ENCODE measurements at regions not wholly inside any gene's neighbourhood (a gene's known extent, or its start where the extent isn't known, plus 50 kb on each side); places are given as distances from the start of the nearest gene placed in this dataset.
"Not testable (repeated sequence)": the region's sequence is repeated elsewhere in the genome, so short reads cannot be mapped to it uniquely, and the experiment has no call there.

DNA sequence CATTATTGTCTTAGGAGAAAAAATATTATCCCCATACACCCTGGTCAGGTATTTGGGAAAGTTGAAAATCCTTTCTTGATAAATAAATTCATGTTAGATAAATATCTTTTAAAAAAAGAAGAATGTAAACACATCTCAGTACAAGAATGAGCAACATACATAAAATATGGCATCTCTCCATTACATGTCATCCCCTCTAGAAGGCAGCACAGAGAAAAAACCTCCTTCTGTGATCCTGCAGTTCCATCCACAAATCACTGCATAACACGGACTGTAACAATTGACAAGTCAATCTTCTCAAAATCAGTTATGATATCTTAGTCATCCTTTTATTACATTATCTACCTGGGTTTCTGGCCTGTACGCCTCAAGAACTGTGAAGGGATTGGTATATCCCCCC lies 683.9 kb upstream of the KLHL1 start:
- no peak for DNase-seq (ENCODE audit: low read depth, low spot score)

DNA sequence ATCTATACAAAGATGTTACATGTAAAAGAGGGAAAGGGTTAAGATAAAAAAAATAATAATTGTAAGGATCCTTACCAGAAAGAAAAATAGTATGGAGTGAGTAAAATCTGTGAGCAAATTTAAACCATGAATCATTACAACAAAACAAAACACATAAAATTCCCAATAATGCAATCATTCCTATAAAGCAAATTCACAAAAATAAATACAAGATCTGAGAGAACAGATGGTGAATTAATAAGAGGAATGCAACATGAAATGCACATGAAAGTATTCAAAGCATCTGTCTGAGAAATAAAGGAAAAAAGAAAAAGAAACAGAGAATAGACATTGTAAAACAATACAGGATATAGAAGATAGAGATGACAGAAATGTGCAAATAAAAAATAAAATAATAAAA lies 681.5 kb upstream of the KLHL1 start:
- no peak for DNase-seq (ENCODE audit: low read depth, low spot score)

DNA sequence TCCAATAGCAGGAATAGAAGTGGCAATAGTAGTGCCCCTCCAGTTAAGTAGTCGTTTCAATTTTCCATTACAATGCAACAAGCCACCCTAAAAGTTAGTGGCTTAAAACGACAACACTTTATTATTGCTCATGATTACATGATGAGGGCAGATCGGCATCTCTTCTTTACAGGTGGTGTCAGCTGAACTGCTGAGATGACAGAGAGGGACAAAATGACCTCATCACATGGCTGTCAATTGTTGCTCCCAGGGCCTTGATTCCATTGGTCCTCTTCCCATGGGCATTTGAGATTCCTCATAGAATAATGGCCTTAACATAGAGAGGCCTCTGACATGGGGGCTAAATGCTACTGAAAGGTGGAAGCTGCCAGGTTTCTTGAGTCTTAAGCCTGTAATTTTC lies 679.8 kb upstream of the KLHL1 start:
- DNase-seq (ENCODE audit: low read depth, low spot score), result no peak

DNA sequence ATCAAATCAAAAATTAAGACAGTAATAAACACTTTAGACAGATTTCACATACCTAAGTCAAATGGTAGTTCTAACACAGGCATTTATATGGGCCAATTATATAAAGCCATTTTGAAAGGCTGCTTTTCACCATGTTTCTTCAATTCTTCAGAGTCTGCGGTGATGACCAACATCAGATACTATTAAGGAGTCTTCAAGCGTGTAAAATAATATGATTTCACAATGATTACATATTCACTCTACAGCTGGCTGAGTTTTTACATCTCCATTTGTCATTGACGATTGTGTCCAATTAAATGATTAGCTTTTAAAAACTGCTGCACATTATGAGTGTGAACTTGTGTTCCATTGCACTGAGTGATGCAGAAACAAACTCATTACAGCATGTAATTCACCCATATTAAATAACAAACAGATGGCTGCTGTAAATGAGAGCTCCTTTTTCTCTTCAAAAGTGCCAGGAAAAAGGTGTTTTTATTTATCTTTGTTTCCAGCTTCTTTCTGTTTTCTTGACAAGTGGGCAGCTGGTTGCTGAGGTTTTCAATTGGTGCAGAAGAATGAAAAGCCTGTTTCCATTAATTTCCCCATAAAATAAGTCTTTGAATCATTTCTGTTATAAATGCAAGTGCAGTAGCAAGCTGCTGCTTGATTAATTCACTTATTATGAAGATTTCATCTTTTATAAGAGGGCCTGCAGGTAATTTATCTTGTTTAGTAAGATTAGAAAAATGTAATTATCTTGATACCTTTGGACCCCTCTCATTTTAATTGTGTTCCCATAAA lies 676.1 kb upstream of the KLHL1 start:
- no peak for DNase-seq (ENCODE audit: low read depth, low spot score)

DNA sequence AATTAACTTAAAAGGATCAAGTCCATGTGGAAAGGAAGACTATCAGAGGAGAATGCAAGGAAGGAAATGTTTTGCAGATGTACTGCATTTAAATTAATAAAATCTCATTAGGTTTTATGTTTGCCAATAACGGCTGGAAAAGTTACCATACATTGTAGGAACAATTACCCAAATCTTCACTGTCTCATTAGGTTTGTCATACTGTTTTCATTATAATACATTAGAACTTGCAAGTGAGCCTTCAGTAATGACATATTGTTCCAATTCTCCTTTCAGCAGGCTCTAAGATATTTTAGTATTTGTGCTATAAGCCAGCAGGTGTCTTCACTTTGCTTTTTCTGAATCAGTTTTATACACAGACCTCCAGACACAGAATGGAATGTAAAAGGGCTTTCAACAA lies 661.6 kb upstream of the KLHL1 start:
- no peak for DNase-seq (ENCODE audit: low read depth, low spot score)

DNA sequence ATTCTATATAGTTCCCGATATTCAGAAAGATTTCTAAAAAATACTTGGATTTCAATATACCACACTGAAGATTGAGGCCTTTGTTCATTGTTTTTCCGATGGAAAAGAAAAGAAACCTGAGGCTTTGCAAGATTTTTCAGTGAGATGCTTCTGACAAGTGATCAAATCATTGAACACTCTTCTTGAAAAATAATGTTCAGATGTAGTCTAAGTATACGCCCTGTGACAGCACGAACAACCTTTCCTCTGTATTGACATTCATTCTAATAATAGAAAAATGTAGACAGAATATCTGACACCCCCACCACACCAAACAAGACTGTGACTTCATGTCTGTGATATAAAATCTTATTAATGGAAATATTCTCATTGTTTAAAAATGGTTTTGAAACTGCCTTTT lies 650.7 kb upstream of the KLHL1 start:
- DNase-seq (ENCODE audit: low read depth, low spot score), result no peak

DNA sequence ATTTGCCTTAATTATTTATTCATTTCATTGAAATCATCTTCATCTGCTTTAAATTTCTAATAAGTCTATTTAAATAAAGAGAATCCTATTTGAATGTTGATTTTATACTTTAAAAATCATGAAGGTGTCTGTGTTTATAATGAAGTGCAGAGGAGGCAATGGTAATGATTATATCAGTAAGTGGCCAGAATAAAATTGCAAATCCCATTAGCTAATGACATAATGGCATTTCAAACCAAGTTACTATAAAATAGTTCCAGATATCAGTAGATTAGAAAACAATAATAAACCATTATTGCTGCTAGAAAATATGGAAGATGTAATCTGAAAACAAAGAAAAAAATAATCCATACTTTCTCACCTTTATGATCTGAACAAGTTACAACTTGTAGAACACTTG lies 647.8 kb upstream of the KLHL1 start:
- no peak for DNase-seq (ENCODE audit: low read depth, low spot score)

DNA sequence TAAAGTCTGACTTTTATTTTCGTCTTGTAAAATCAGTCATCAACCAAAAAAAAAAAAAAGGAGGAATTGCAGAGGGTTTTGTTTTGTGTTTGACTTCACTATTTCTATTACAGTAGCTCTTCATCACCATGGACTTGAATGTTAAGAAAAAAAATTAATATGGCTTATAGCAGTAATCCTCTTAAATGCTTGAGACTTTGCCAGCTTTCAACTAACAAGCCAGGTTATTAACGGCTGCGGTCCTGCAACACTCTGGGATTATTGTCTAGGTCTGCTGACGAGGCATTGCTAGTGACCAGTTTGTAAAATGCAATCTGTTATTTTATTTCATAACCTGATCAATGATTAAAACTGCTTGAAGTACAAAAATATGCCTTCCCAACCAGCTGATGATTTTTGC lies 647.2 kb upstream of the KLHL1 start:
- DNase-seq (ENCODE audit: low read depth, low spot score), result no peak

DNA sequence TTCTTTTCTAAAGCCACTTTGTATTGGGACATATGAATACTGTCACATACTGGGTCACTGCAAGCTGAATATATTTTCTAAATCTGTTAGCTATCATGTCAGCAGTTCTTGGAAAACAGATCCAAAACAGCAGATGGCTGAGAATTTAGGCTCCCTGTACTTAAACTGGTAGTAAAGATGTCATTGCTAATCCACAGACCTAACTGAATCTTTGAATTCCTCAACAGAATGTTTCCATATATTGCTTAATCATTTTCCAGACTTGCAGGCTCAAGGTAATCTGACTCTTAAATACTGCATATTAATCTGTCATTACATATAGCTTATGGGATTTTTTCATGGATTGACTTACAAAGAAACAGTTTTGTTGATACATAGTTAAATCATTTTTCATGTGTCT lies 639.0 kb upstream of the KLHL1 start:
- no peak for DNase-seq (ENCODE audit: low read depth, low spot score)

DNA sequence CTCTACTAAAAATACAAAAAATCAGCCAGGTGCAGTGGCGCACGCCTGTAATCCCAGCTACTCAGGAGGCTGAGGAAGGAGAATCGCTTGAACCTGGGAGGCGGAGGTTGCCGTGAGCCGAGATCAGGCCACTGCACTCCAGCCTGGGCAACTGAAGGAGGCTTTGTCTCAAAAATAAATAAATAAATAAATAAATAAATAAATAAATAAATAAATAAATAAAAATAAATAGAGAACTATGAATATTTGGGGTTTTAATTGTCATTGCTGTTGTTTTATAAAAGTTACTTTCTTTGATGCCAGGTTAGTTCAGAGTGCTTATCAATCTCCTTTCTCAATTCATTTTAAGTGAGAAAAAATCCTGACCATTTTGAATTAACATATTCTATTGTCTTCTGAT lies 638.2 kb upstream of the KLHL1 start:
- not testable (repeated sequence) for DNase-seq (ENCODE audit: low read depth, low spot score)

DNA sequence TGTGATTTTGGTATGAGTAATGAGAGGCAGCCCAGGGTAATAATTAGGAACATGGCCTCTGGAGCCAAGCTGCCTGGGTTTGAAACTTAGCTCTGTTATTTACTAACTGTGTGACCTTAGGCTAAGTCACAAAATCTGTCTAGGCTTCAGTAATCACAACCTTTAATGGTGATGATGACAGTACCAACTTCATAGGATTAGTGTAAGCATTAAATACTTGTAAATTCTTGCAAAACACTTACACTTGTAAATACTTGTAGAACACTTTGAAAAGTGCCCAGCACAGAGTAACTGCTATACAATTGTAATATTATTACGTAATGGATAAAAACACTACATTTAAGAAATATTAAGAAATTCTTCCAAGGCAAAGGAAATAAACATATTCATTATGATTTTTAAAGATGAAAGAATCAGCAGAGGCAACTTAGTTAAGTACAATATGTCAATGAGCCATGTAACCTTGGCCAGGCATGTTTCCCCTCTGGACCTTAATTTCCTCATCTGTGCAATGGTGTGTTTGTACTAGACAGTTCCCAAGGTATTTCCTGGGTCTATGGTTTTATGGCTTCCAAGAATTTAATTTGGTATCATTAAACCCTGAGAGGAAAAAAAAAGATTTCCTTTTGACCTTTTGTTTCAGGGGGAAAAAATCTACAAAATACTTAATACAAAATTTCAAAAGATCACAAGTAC lies 628.5 kb upstream of the KLHL1 start:
- DNase-seq (ENCODE audit: low read depth, low spot score), result no peak

DNA sequence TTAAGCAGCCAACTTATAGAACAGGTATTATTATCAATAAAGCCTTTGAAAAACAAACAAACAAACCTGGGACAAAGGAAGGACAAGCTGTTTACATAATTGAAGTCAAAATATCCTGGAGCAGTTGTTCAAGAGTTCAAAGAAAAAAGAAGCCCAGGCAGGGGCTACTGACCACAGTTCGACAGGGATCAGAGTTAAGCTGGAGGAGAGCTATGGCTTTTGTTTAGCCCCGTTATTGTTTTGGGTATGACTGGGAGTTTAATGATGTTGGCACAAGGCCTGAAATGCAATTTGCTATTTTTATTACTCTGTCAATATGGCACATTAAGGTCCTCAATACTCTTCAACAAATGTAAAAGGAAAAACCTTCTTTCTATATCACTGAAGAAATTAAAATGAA lies 624.4 kb upstream of the KLHL1 start:
- peak; percentile 4 for DNase-seq (ENCODE audit: low read depth, low spot score)

DNA sequence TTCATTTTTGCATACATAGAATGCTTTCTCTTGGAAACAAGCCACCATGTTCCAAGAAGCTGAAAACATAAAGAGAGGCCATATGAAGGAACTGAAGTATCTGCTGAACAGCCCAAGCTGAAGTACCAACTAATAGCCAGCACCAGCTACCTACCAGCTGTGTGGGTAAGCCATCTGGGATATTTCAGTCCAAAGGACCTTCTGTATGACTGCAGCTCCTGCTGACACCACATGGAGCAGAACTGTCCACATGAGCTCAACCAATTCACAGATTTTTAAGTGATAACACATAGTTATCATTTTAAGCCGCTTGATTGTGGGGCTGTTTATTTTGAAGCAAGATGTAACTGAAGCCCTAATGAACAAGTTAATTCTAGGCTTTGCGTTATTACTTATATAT lies 621.1 kb upstream of the KLHL1 start:
- DNase-seq (ENCODE audit: low read depth, low spot score), result no peak

DNA sequence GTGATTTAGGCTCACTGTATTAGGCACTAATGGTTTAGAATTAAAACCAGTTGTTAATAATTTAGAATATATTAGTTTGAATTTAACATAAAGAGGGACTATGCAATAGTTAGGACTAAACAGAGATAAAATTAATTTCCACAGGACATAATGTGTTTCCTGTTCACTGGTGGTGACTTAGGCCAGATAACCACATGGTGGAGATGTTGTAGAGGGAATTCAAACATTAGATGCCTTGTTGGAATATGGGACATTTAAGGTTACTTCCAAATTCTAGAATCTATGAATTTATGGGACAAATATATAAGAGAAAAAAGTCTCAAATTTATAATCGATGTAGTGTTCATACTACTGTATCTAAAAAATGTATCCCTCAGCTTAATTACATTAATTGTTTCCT lies 615.5 kb upstream of the KLHL1 start:
- DNase-seq (ENCODE audit: low read depth, low spot score), result peak; percentile 26

DNA sequence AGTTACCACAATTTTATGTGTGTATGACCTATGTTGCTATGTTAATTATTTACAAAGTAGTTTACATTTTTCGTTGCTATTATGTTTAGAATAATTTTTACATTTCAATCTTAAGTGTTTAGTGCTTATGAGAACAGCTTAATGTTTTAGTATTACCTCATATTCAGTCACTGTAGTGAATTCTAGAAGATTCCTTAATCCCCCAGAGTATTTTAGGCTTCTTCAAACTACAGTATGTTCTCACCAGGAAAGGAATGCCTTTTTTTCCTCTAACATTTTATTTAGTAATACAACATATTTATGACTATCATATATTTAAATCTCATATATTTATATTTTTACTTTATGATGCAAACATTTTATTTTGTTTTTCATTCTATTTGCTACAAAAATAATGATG lies 612.1 kb upstream of the KLHL1 start:
- DNase-seq (ENCODE audit: low read depth, low spot score), result no peak

DNA sequence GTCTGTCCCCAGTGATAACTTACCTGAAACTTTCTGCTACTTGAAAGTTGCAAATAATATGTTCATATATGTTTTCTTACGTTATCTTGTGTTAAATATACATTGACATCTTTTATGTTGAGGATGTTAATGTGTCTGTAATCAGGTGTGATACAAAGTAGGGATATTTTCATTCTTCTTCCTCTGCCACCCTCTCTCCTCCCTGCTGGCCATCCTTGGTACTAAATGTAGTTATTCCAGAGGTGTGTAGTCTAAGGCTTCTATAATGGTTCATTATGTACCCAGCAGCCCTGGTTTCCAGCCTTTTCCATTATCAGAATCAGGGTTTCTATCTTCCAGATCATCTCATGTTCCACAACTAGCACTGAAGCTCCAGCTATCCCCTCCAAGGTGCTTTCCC lies 606.7 kb upstream of the KLHL1 start:
- no peak for DNase-seq (ENCODE audit: low read depth, low spot score)

DNA sequence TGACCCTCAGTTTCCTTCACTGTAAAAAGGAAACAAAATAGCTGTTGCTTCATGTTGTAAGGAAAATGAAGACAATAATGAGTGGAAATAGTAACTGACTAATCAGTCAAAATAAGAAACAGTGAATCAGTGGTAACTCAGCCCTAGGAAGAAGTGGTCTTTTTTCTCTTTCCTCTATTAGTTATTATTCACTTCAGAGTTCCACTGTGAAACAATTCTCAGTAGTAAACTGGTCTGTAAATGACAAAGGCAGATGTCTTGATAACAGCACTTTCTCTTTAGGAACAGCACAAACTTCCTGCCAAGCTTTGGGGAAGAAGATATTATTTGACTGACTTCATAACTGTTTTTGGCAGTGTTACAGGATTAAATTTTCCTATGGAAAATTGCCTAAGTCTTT lies 600.5 kb upstream of the KLHL1 start:
- no peak for DNase-seq (ENCODE audit: low read depth, low spot score)

DNA sequence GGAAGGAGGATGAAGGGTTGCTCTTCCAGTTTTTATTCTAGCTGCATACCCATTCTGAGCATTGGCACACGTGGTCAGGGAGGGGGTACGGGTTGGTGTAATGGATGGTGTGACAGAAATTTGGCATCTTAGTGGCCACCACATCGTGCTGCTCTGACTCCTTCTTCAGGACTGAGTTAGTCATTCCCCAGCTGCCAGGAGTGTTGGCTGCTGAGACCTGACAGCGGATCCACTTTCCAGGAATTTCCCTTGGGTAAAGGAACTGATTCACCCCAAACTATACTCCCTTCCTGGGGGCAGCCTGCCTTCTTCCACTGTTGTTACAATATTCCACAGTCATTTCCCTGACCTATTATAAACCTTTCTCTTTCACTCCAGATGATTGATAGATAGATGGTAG lies 595.5 kb upstream of the KLHL1 start:
- peak; percentile 7 for DNase-seq (ENCODE audit: low read depth, low spot score)

DNA sequence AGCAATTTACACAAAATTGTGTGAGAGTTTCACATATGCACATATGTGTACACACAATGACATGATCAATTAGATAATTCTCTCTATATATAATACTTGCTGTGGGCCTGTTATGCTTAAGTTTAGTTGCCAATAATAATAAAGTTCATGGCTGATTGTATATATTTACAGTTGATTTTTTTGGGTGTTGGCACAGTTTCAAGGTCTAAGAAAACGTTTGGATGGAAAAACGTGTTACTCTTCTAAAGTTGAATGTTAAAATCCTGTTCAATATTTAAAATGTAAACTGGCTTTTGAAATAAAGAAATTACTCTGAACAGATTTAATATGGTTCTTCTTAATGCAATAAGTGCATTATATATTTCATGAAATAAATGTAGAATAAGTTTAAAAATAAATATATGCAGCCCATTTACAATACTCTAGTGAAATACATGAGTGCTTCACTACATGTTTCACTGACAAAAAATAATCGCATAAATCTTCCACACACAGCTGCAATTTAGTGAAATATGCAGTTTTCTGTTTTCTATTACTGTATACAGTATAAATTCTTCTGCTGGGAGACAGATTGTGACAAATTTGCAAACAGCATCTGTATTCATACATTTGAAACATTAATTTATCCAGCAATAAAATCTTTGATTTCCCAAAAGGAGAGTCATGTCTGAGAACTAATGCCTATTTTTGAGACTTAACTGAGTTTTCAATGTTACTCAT lies 586.9 kb upstream of the KLHL1 start:
- DNase-seq (ENCODE audit: low read depth, low spot score), result no peak

DNA sequence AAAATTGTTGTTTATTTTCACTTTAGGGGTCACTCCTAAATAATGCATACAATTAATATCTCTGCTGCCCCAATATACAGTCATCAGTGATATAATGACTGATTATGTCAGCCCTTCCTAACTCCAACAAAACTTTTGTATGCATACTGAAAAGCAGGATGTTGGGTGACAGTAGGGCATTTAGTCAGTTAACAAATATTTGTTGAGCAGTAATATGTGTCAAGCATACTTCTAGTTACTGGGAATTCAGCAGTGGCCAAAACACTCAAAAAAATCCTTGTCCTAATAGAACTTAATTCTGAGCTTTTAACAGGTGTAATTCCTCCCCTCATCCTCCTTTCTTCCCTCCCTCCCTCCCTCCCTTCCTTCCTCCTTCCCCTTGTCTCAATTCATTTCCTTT lies 560.7 kb upstream of the KLHL1 start:
- peak; percentile 1 for DNase-seq (ENCODE audit: low read depth, low spot score)

DNA sequence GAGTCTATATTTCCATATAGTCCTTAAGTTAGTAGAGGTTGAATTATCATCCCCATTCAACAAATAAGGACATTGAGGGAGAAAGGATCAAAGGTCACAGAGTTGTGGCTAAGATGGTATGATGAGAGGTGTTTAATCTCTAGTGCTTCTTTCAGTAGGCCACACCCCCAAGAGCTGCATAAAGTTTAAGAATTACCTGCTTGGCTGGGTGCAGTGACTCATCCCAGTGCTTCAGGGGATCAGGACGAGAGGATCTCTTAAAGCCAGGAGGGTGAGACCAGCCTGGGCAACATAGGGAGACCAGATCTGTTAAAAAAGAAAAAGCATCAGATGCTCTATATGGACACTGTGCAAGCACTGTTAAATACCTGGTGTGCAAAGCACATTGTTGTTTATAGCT lies 560.0 kb upstream of the KLHL1 start:
- DNase-seq (ENCODE audit: low read depth, low spot score), result peak; percentile 7

DNA sequence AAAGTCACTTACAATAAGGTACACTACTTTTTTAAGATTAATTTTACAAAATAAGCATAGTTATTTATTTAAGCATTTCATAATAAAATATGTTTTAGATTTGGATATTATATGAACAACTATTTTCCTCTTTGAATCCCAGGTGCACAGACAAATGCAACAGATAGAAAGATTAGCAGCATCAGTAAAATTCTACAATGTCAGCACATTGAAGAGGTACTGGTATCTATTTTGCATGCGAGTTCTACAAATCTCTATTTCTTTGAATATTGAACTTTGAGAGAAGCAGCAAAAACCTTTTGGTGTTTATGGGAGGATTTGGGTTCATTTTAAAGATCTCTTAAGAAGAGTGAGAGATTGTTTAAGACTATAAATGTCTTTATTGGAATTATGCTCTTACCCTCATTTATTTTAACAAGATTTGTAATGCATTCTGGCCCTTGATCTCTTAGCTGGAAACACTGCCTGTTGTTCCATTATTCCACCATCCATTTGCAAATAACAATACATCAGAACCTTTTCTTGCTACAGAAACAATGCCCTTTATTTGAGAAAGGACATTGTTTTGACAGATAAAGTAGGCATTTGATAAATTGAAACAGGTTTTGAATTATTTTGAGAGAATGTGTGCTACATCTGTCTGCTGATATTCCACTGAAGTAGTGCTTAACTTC lies 558.8 kb upstream of the KLHL1 start:
- no peak for DNase-seq (ENCODE audit: low read depth, low spot score)
